Stimulated activated CD4-positive, alpha-beta T cell treated with anti-CD3 and anti-CD28 coated beads, Interleukin-15, amount 100 ng/mL, for 48 hours (primary cell): ENCODE measurements at regions not wholly inside any gene's neighbourhood (a gene's known extent, or its start where the extent isn't known, plus 50 kb on each side); places are given as distances from the start of the nearest gene placed in this dataset.
"Not testable (repeated sequence)": the region's sequence is repeated elsewhere in the genome, so short reads cannot be mapped to it uniquely, and the experiment has no call there.

Experiments
- DNase-seq, 2 donors: peaks; one replicate each; pipeline ENCODE4 v3.0.0-alpha.2; 2020; ENCODE audit warnings: low read depth in 2 of 2

GRCh38 chr14:82951171-82951570 is 1417.5 kb upstream of the SEL1L start:
- DNase-seq, result no peak

GRCh38 chr14:82963756-82964155 is 1430.1 kb upstream of the SEL1L start:
- DNase-seq, result no peak

GRCh38 chr14:82987502-82988124 is 1454.0 kb upstream of the SEL1L start:
- no peak for DNase-seq

GRCh38 chr14:82994547-82994946 is 1460.9 kb upstream of the SEL1L start:
- DNase-seq, result not testable (repeated sequence)

GRCh38 chr14:82999802-83000201 is 1466.1 kb upstream of the SEL1L start:
- no peak for DNase-seq

GRCh38 chr14:83004456-83005006 is 1470.9 kb upstream of the SEL1L start:
- no peak for DNase-seq

- DNase-seq, result no peak
These were observed 1472.5 kb upstream of the SEL1L start for GRCh38 chr14:83006121-83006670.

- not testable (repeated sequence) for DNase-seq
These were observed 1473.4 kb upstream of the SEL1L start for GRCh38 chr14:83007052-83007451.

GRCh38 chr14:83007641-83008225 is 1474.1 kb upstream of the SEL1L start:
- no peak for DNase-seq

- no peak for DNase-seq
These were observed 1483.6 kb upstream of the SEL1L start for GRCh38 chr14:83017296-83017695.

- no peak for DNase-seq
These were observed 1486.2 kb upstream of the SEL1L start for GRCh38 chr14:83019744-83020414.

GRCh38 chr14:83021323-83021722 is 1487.7 kb upstream of the SEL1L start:
- DNase-seq, result no peak

GRCh38 chr14:83023369-83023768 is 1489.7 kb upstream of the SEL1L start:
- no peak for DNase-seq

GRCh38 chr14:83041224-83041623 is 1507.6 kb upstream of the SEL1L start:
- DNase-seq, result no peak

GRCh38 chr14:83042858-83043257 is 1509.2 kb upstream of the SEL1L start:
- DNase-seq, result no peak

- no peak for DNase-seq
These were observed 1510.3 kb upstream of the SEL1L start for GRCh38 chr14:83044001-83044400.

GRCh38 chr14:83047059-83047830 is 1513.6 kb upstream of the SEL1L start:
- DNase-seq, result no peak

- no peak for DNase-seq
These were observed 1519.5 kb upstream of the SEL1L start for GRCh38 chr14:83053022-83053710.

- DNase-seq, result no peak
These were observed 1524.4 kb upstream of the SEL1L start for GRCh38 chr14:83058068-83058467.

- DNase-seq, result no peak
These were observed 1538.3 kb upstream of the SEL1L start for GRCh38 chr14:83071888-83072501.

- no peak for DNase-seq
These were observed 1551.5 kb upstream of the SEL1L start for GRCh38 chr14:83085136-83085535.
